ENCODE measurements at regions not wholly inside any gene's neighbourhood (a gene's known extent, or its start where the extent isn't known, plus 50 kb on each side); places are given as distances from the start of the nearest gene placed in this dataset.

GRCh38 chr4:79689740-79690139 lies 281.7 kb upstream of the GK2 start:
- no peaks in the 10 kb centered on the region for H3K36me3 ChIP-seq (ENCODE audit: insufficient read depth, low read length)
- Mint-ChIP-seq H3K27ac (ENCODE audit: unreplicated experiment) (no peak overlapping the region), H3K36me3 (ENCODE audit: low read depth, unreplicated experiment) (no peaks in the 10 kb centered on the region), H3K4me1 (ENCODE audit: low read depth, unreplicated experiment) (peaks cover 1% of the 10 kb centered on the region), H3K27me3 (ENCODE audit: low read depth, unreplicated experiment) (peaks cover 2% of the 10 kb centered on the region), H3K4me3 (ENCODE audit: unreplicated experiment) (no peak overlapping the region), H3K9me3 (ENCODE audit: unreplicated experiment) (peaks cover 6% of the 10 kb centered on the region)
- H3K9me3 ChIP-seq (ENCODE audit: insufficient read depth, low read depth, low read length) = no peaks in the 10 kb centered on the region
- no peak overlapping the region for H3K4me3 ChIP-seq (ENCODE audit: insufficient read depth, low read depth, low read length)
- no peak for FAIRE-seq
- no peaks in the 10 kb centered on the region for H3K79me2 ChIP-seq (ENCODE audit: insufficient read depth, low read length)
- H3K4me2 ChIP-seq (ENCODE audit: low read length) = no peak overlapping the region
- no peaks in the 10 kb centered on the region for H4K20me1 ChIP-seq (ENCODE audit: insufficient read depth, low read length)
- DNase-seq (ENCODE audit: low read depth) = no peak
- no peaks in the 10 kb centered on the region for H3K27me3 ChIP-seq (ENCODE audit: insufficient read depth, low read length)
- H3K27ac ChIP-seq (ENCODE audit: low read depth, low read length) = no peak overlapping the region
- H2AFZ ChIP-seq (ENCODE audit: low read depth, low read length) = no peak overlapping the region
- no peak overlapping the region for H3K9ac ChIP-seq (ENCODE audit: low read length)
- no peaks in the 10 kb centered on the region for H3K4me1 ChIP-seq (ENCODE audit: insufficient read depth, low read length)
- TF ChIP-seq CTCF (IDR thresholded peaks at IDR 0.05; ENCODE audit: insufficient read depth, low read depth, low read length) (no peak), EZH2 (IDR thresholded peaks at IDR 0.05; ENCODE audit: insufficient read depth, low read length) (no peak)

- no peak overlapping the region for H3K27ac Mint-ChIP-seq (ENCODE audit: unreplicated experiment)
- no peaks in the 10 kb centered on the region for H3K9me3 ChIP-seq (ENCODE audit: insufficient read depth, low read depth, low read length)
- no peak overlapping the region for H3K4me3 Mint-ChIP-seq (ENCODE audit: unreplicated experiment)
- H3K9ac ChIP-seq (ENCODE audit: low read length) = no peak overlapping the region
- no peaks in the 10 kb centered on the region for H3K4me1 ChIP-seq (ENCODE audit: insufficient read depth, low read length)
- peaks cover 2% of the 10 kb centered on the region for H3K27me3 Mint-ChIP-seq (ENCODE audit: low read depth, unreplicated experiment)
- H3K36me3 ChIP-seq (ENCODE audit: insufficient read depth, low read length) = no peaks in the 10 kb centered on the region
- FAIRE-seq (no peak), DNase-seq (ENCODE audit: low read depth) (no peak)
- H3K9me3 Mint-ChIP-seq (ENCODE audit: unreplicated experiment) = peaks cover 3% of the 10 kb centered on the region
- no peaks in the 10 kb centered on the region for H3K27me3 ChIP-seq (ENCODE audit: insufficient read depth, low read length)
- no peak overlapping the region for H3K27ac ChIP-seq (ENCODE audit: low read depth, low read length)
- H3K4me3 ChIP-seq (ENCODE audit: insufficient read depth, low read depth, low read length) = no peak overlapping the region
- no peak overlapping the region for H2AFZ ChIP-seq (ENCODE audit: low read depth, low read length)
- H4K20me1 ChIP-seq (ENCODE audit: insufficient read depth, low read length) = no peaks in the 10 kb centered on the region
- H3K36me3 Mint-ChIP-seq (ENCODE audit: low read depth, unreplicated experiment) = no peaks in the 10 kb centered on the region
- no peak for TF ChIP-seq CTCF (IDR thresholded peaks at IDR 0.05; ENCODE audit: insufficient read depth, low read depth, low read length)
- no peak for TF ChIP-seq EZH2 (IDR thresholded peaks at IDR 0.05; ENCODE audit: insufficient read depth, low read length)
- H3K79me2 ChIP-seq (ENCODE audit: insufficient read depth, low read length) = no peaks in the 10 kb centered on the region
- H3K4me2 ChIP-seq (ENCODE audit: low read length) = no peak overlapping the region
- H3K4me1 Mint-ChIP-seq (ENCODE audit: low read depth, unreplicated experiment) = peaks cover 1% of the 10 kb centered on the region
Observed at GRCh38 chr4:79688691-79689090, 280.7 kb upstream of the GK2 start.

GRCh38 chr4:79687006-79687405 lies 279.0 kb upstream of the GK2 start:
- H3K27me3 Mint-ChIP-seq (ENCODE audit: low read depth, unreplicated experiment) = peaks cover 2% of the 10 kb centered on the region
- no peak overlapping the region for H3K4me3 Mint-ChIP-seq (ENCODE audit: unreplicated experiment)
- no peak for TF ChIP-seq EZH2 (IDR thresholded peaks at IDR 0.05; ENCODE audit: insufficient read depth, low read length)
- no peak for TF ChIP-seq CTCF (IDR thresholded peaks at IDR 0.05; ENCODE audit: insufficient read depth, low read depth, low read length)
- no peaks in the 10 kb centered on the region for H4K20me1 ChIP-seq (ENCODE audit: insufficient read depth, low read length)
- peaks cover 1% of the 10 kb centered on the region for H3K4me1 Mint-ChIP-seq (ENCODE audit: low read depth, unreplicated experiment)
- H3K9me3 ChIP-seq (ENCODE audit: insufficient read depth, low read depth, low read length) = no peaks in the 10 kb centered on the region
- no peaks in the 10 kb centered on the region for H3K36me3 ChIP-seq (ENCODE audit: insufficient read depth, low read length)
- H3K36me3 Mint-ChIP-seq (ENCODE audit: low read depth, unreplicated experiment) = no peaks in the 10 kb centered on the region
- H3K4me2 ChIP-seq (ENCODE audit: low read length) = no peak overlapping the region
- H3K27me3 ChIP-seq (ENCODE audit: insufficient read depth, low read length) = no peaks in the 10 kb centered on the region
- H3K9me3 Mint-ChIP-seq (ENCODE audit: unreplicated experiment) = peaks cover 3% of the 10 kb centered on the region
- H3K9ac ChIP-seq (ENCODE audit: low read length) = no peak overlapping the region
- FAIRE-seq = no peak
- no peak overlapping the region for H3K4me3 ChIP-seq (ENCODE audit: insufficient read depth, low read depth, low read length)
- no peak overlapping the region for H2AFZ ChIP-seq (ENCODE audit: low read depth, low read length)
- no peak overlapping the region for H3K27ac ChIP-seq (ENCODE audit: low read depth, low read length)
- H3K4me1 ChIP-seq (ENCODE audit: insufficient read depth, low read length) = no peaks in the 10 kb centered on the region
- no peak for DNase-seq (ENCODE audit: low read depth)
- no peak overlapping the region for H3K27ac Mint-ChIP-seq (ENCODE audit: unreplicated experiment)
- no peaks in the 10 kb centered on the region for H3K79me2 ChIP-seq (ENCODE audit: insufficient read depth, low read length)

All from astrocyte (in vitro differentiated cells and primary cell).